Gastroesophageal sphincter (tissue), 3 donors: ENCODE measurements at regions not wholly inside any gene's neighbourhood (a gene's known extent, or its start where the extent isn't known, plus 50 kb on each side); places are given as distances from the start of the nearest gene placed in this dataset.

ENCODE experiments used
- CTCF ChIP-seq, 4 experiments: fragments of 200-600 bp in 2 of 4; fragments of 450-650 bp in 2 of 4; sonication (generic) in 1 of 4; IDR thresholded peaks; one replicate each; pipeline ENCODE4 v1.5.1; 2017 to 2019; ENCODE audit warnings: antibody characterized with exemption in 4 of 4, mild to moderate bottlenecking in 2 of 4, moderate library complexity in 2 of 4
- POLR2A ChIP-seq, 2 donors: fragments of 450-650 bp; IDR thresholded peaks; one replicate each; pipeline ENCODE4 v1.6.1; 2017; ENCODE audit warnings: antibody characterized with exemption in 2 of 2, mild to moderate bottlenecking in 2 of 2, moderate library complexity in 1 of 2

- no peak for TF ChIP-seq CTCF (IDR thresholded peaks at IDR 0.05)
- TF ChIP-seq POLR2A (IDR thresholded peaks at IDR 0.05) = no peak
These were observed 686.7 kb upstream of the MARCKS start for GRCh38 chr6:113170454-113170853.
